ENCODE measurements at regions not wholly inside any gene's neighbourhood (a gene's known extent, or its start where the extent isn't known, plus 50 kb on each side); places are given as distances from the start of the nearest gene placed in this dataset.

GRCh38 chr6:8865451-8865850, 430.1 kb upstream of the SLC35B3 start:
- no peak overlapping the region for H3K4me3 ChIP-seq (replicated peaks in 1 of 3; ENCODE audit: insufficient read depth in 1 of 3, low read depth in 2 of 3, low read length in 3 of 3)
- no peaks in the 10 kb centered on the region for H3K79me2 ChIP-seq (ENCODE audit: insufficient read depth, low read length)
- TF ChIP-seq ZFY (CRISPR knock-in tag; IDR thresholded peaks at IDR 0.05), result no peak
- TF ChIP-seq ETV5 (CRISPR knock-in tag; IDR thresholded peaks at IDR 0.05; ENCODE audit: borderline replicate concordance), result no peak
- TF ChIP-seq ZNF563 (CRISPR knock-in tag; IDR thresholded peaks at IDR 0.05), result no peak
- TF ChIP-seq MAFF (IDR thresholded peaks at IDR 0.05; ENCODE audit: low read depth, low read length), result no peak
- no peak for TF ChIP-seq RERE (CRISPR knock-in tag; IDR thresholded peaks at IDR 0.05; ENCODE audit: low read depth)
- ChIA-PET CTCF (ENCODE audit: low intra/inter-chr PET ratio, low total read pairs) (no interaction called here), POLR2A (no interaction called here)
- FAIRE-seq (no peak), ATAC-seq (no peak), DNase-seq (ENCODE audit: low spot score) (no peak)
- no peaks in the 10 kb centered on the region for H3K36me3 ChIP-seq (replicated peaks in 1 of 2; ENCODE audit: control insufficient read depth in 1 of 2, insufficient read depth in 2 of 2, low read length in 2 of 2)
- WGBS (ENCODE audit: low lambda C conversion rate), result 3% methylated on average over 3 of the region's 3 CpGs
- H3K27me3 ChIP-seq (ENCODE audit: control insufficient read depth in 1 of 2, insufficient read depth in 2 of 2, low read length in 2 of 2), result no peaks in the 10 kb centered on the region
- H3K4me1 ChIP-seq (ENCODE audit: insufficient read depth, low read length), result no peaks in the 10 kb centered on the region
- H2AFZ ChIP-seq (ENCODE audit: low read length), result no peak overlapping the region
- H3K27ac ChIP-seq (ENCODE audit: extremely low read length, insufficient read depth, low read length), result no peak overlapping the region
- H3K9ac ChIP-seq (ENCODE audit: insufficient read depth, low read depth, low read length), result no peak overlapping the region
- BruUV-seq (replicated peaks), result no TSS peak
- in situ Hi-C loops (cut with HindIII; ENCODE audit: extremely low pct_ligation_motif_present, low pct_unique_long_range_greater_than_20kb) (no loop called here), intact Hi-C loops (cut with micrococcal nuclease; ENCODE audit: unreplicated experiment) (no loop called here)
- no peak overlapping the region for H3K4me2 ChIP-seq (ENCODE audit: low read depth, low read length)
- H3K9me3 ChIP-seq (ENCODE audit: low read length), result no peaks in the 10 kb centered on the region
- H4K20me1 ChIP-seq (ENCODE audit: insufficient read depth, low read length), result no peaks in the 10 kb centered on the region

All from HepG2 (cell line).